ENCODE measurements at regions not wholly inside any gene's neighbourhood (a gene's known extent, or its start where the extent isn't known, plus 50 kb on each side); places are given as distances from the start of the nearest gene placed in this dataset.

DNA sequence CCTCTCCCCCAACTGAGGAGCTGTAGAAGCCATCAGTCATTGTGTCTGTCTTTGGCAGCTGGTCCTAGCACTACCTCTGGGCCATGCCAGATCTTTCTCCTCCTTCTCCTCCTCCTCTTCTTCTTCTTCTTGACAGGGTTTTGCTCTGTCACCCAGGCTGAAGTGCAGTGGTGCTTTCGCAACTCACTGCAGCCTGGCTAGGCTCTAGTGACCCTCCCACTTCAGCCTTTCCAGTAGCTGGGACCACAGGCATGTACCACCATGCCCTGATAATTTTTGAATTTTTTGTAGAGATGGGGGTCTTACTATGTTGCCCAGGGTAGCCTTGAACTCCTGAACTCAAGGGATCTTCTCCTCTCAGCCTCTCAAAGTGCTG, 50.1 kb upstream of the SHANK2 start:
- no peaks in the 10 kb centered on the region for H3K9me1 ChIP-seq (ENCODE audit: control insufficient read depth, extremely low read depth, insufficient read depth, low read length)
- no peak overlapping the region for H2AFZ ChIP-seq (ENCODE audit: control insufficient read depth, low read length)
- H3K27me3 ChIP-seq (ENCODE audit: control insufficient read depth, extremely low read depth, insufficient read depth, low read length) = no peaks in the 10 kb centered on the region
- DNase-seq (ENCODE audit: low read depth, low spot score) (no peak), FAIRE-seq (no peak)
- H3K4me1 ChIP-seq (ENCODE audit: control insufficient read depth, extremely low read depth, insufficient read depth, low read length) = peaks cover 19% of the 10 kb centered on the region
- H3K4me2 ChIP-seq (ENCODE audit: control insufficient read depth, extremely low read depth, insufficient read depth, low read depth, low read length) = no peak overlapping the region
- H3K36me3 ChIP-seq (ENCODE audit: control insufficient read depth in 2 of 2, extremely low read depth in 1 of 2, insufficient read depth in 2 of 2, low read length in 2 of 2) = no peaks in the 10 kb centered on the region
- no peak overlapping the region for H3K27ac ChIP-seq (ENCODE audit: control insufficient read depth, insufficient read depth, low read length)
- no peak overlapping the region for H3K4me3 ChIP-seq (ENCODE audit: control insufficient read depth in 2 of 3, extremely low read depth in 1 of 3, insufficient read depth in 2 of 3, low read depth in 1 of 3, low read length in 3 of 3)
- dilution Hi-C loops (cut with MboI; ENCODE audit: extremely low pct_ligation_motif_present, low sequenced_read_pairs) = no loop called here
- H3K9me3 ChIP-seq (ENCODE audit: control insufficient read depth, low read depth, low read length) = no peaks in the 10 kb centered on the region
- TF ChIP-seq, protein P1, sequence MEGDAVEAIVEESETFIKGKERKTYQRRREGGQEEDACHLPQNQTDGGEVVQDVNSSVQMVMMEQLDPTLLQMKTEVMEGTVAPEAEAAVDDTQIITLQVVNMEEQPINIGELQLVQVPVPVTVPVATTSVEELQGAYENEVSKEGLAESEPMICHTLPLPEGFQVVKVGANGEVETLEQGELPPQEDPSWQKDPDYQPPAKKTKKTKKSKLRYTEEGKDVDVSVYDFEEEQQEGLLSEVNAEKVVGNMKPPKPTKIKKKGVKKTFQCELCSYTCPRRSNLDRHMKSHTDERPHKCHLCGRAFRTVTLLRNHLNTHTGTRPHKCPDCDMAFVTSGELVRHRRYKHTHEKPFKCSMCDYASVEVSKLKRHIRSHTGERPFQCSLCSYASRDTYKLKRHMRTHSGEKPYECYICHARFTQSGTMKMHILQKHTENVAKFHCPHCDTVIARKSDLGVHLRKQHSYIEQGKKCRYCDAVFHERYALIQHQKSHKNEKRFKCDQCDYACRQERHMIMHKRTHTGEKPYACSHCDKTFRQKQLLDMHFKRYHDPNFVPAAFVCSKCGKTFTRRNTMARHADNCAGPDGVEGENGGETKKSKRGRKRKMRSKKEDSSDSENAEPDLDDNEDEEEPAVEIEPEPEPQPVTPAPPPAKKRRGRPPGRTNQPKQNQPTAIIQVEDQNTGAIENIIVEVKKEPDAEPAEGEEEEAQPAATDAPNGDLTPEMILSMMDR (optimal IDR thresholded peaks at IDR 0.05 in 1 of 3, IDR thresholded peaks at IDR 0.05 in 1 of 3, conservative IDR thresholded peaks at IDR 0.05 in 1 of 3; ENCODE audit: extremely low read depth in 1 of 3, insufficient read depth in 2 of 3, low read length in 3 of 3) = no peak
- TF ChIP-seq EZH2 (IDR thresholded peaks at IDR 0.05; ENCODE audit: low read length) = no peak
- no peak overlapping the region for H3K9ac ChIP-seq (ENCODE audit: control insufficient read depth, extremely low read depth, insufficient read depth, low read length)
- no peaks in the 10 kb centered on the region for H3K79me2 ChIP-seq (ENCODE audit: control insufficient read depth, insufficient read depth, low read length)
- no peaks in the 10 kb centered on the region for H4K20me1 ChIP-seq (ENCODE audit: control insufficient read depth, extremely low read depth, insufficient read depth, low read length)
